IMR-90 (cell line): ENCODE measurements at regions not wholly inside any gene's neighbourhood (a gene's known extent, or its start where the extent isn't known, plus 50 kb on each side); places are given as distances from the start of the nearest gene placed in this dataset.
"Not testable (repeated sequence)": the region's sequence is repeated elsewhere in the genome, so short reads cannot be mapped to it uniquely, and the experiment has no call there.

Experiments used
- ATAC-seq: fragments of 200-7000 bp; cut with Tn5 transposase; 2 replicates; pipeline ENCODE4 v1.9.1; 2020; ENCODE audit warnings: low read depth, mild to moderate bottlenecking, moderate library complexity
- BruUV-seq: library from RNA; stranded (reverse); fragments of 400-500 nt; replicated peaks from 2 replicates; lab custom pipeline; 2021; lab: Mats Ljungman, UMichigan
- CTCF ChIA-PET: fragments of 300-600 bp; formaldehyde crosslinking; extraction: SDS; loops from one replicate; lab custom pipeline; 2021; ENCODE audit warnings: antibody characterized with exemption; lab: Yijun Ruan, JAX
- POLR2A ChIA-PET: fragments of 300-600 bp; sonication (Branson Sonifier 250); formaldehyde crosslinking; loops from one replicate; lab custom pipeline; 2022; ENCODE audit warnings: antibody characterized with exemption; ENCODE audit not compliant: unreplicated experiment; lab: Charles Lee
- DNase-seq: peaks from one replicate; pipeline ENCODE4 v3.0.0; 2013
- H2AFZ ChIP-seq: replicated peaks from 2 replicates; pipeline ENCODE3; 2013; ENCODE audit warnings: low read length, mild to moderate bottlenecking; ENCODE audit not compliant: poor library complexity
- H2AK5ac ChIP-seq: 2 replicates; pipeline ENCODE4 v1.6.1; 2013; ENCODE audit warnings: low read depth, low read length, inconsistent platforms
- H2AK9ac ChIP-seq: replicated peaks from 2 replicates; pipeline ENCODE3; 2013; ENCODE audit warnings: mild to moderate bottlenecking, low read depth, low read length, moderate library complexity; ENCODE audit not compliant: poor library complexity
- H2BK120ac ChIP-seq: 2 replicates; pipeline ENCODE4 v1.6.1; 2013; ENCODE audit warnings: low read depth, low read length, inconsistent platforms
- H2BK15ac ChIP-seq: 3 replicates; pipeline ENCODE4 v1.6.1; 2013; ENCODE audit warnings: low read depth, low read length, inconsistent platforms
- H2BK20ac ChIP-seq: 2 replicates; pipeline ENCODE4 v1.6.1; 2013; ENCODE audit warnings: low read depth, mild to moderate bottlenecking, inconsistent platforms, low read length, moderate library complexity
- H2BK5ac ChIP-seq: 2 replicates; pipeline ENCODE4 v1.6.1; 2013; ENCODE audit warnings: mild to moderate bottlenecking, low read depth, low read length, inconsistent platforms; ENCODE audit not compliant: poor library complexity, severe bottlenecking
- H3K14ac ChIP-seq: replicated peaks from 2 replicates; pipeline ENCODE4 v1.6.1; 2013; ENCODE audit warnings: low read depth, low read length, inconsistent platforms
- H3K18ac ChIP-seq: 2 replicates; pipeline ENCODE4 v1.6.1; 2013; ENCODE audit warnings: low read depth, low read length, control low read depth
- H3K23ac ChIP-seq: 2 replicates; pipeline ENCODE4 v1.6.1; 2013; ENCODE audit warnings: low read depth, low read length, inconsistent platforms
- H3K27ac ChIP-seq: 2 replicates; pipeline ENCODE4 v1.5.1; 2013; ENCODE audit warnings: mild to moderate bottlenecking, control low read depth, low read length; ENCODE audit not compliant: insufficient read depth
- H3K27me3 ChIP-seq: 2 replicates; pipeline ENCODE4 v1.6.1; 2013; ENCODE audit warnings: low read length; ENCODE audit not compliant: control insufficient read depth, insufficient read depth
- H3K36me3 ChIP-seq: 2 replicates; pipeline ENCODE4 v1.6.1; 2013; ENCODE audit warnings: low read length, mixed read lengths; ENCODE audit not compliant: control insufficient read depth, insufficient read depth
- H3K4ac ChIP-seq: 2 replicates; pipeline ENCODE4 v1.6.1; 2013; ENCODE audit warnings: low read depth, low read length, inconsistent platforms
- H3K4me1 ChIP-seq: 2 replicates; pipeline ENCODE4 v1.6.1; 2013; ENCODE audit warnings: low read length, mixed read lengths; ENCODE audit not compliant: control insufficient read depth, insufficient read depth
- H3K4me2 ChIP-seq: 2 replicates; pipeline ENCODE4 v1.6.1; 2013; ENCODE audit warnings: low read depth, mild to moderate bottlenecking, control low read depth, low read length, moderate library complexity
- H3K4me3 ChIP-seq: 2 replicates; pipeline ENCODE4 v1.5.1; 2013; ENCODE audit warnings: low read depth, mild to moderate bottlenecking, control low read depth, low read length, moderate library complexity; ENCODE audit not compliant: insufficient read depth
- H3K56ac ChIP-seq: 2 replicates; pipeline ENCODE4 v1.6.1; 2013; ENCODE audit warnings: low read length, inconsistent platforms; ENCODE audit not compliant: insufficient read depth; ENCODE audit errors: extremely low read depth
- H3K79me1 ChIP-seq, 2 experiments: 2 replicates each; pipeline ENCODE4 v1.6.1; 2013; ENCODE audit warnings: low read length in 2 of 2, inconsistent platforms in 1 of 2, low read depth in 1 of 2
- H3K9ac ChIP-seq: 2 replicates; pipeline ENCODE4 v1.6.1; 2013; ENCODE audit warnings: low read depth, low read length, control low read depth
- H3K9me1 ChIP-seq: 2 replicates; pipeline ENCODE4 v1.6.1; 2013; ENCODE audit warnings: low read length, inconsistent platforms; ENCODE audit not compliant: insufficient read depth
- H3K9me3 ChIP-seq: 2 replicates; pipeline ENCODE4 v1.6.1; 2013; ENCODE audit warnings: low read length; ENCODE audit not compliant: control insufficient read depth, insufficient read depth
- H4K20me1 ChIP-seq: 2 replicates; pipeline ENCODE4 v1.6.1; 2013; ENCODE audit warnings: low read length, inconsistent platforms; ENCODE audit not compliant: insufficient read depth
- H4K5ac ChIP-seq: 2 replicates; pipeline ENCODE4 v1.6.1; 2013; ENCODE audit warnings: mild to moderate bottlenecking, low read depth, low read length, control low read depth
- H4K8ac ChIP-seq, 2 experiments: 2 replicates each; pipeline ENCODE4 v1.6.1; 2013; ENCODE audit warnings: low read depth in 2 of 2, low read length in 2 of 2, control low read depth in 1 of 2, inconsistent platforms in 1 of 2
- H4K91ac ChIP-seq: 2 replicates; pipeline ENCODE4 v1.6.1; 2013; ENCODE audit warnings: low read depth, low read length, inconsistent platforms; ENCODE audit not compliant: insufficient read depth
- WGBS, 2 experiments: methylation state at CpG; one replicate each; pipeline versions ENCODE4 v1.1.5 to v1.1.7; 2013; ENCODE audit warnings: missing lambda C conversion rate in 2 of 2; ENCODE audit not compliant: insufficient read length in 1 of 2; ENCODE audit errors: extremely low coverage in 2 of 2; 5-methylcytosine and 5-hydroxymethylcytosine counted together
- dilution Hi-C: fragments of 300-500 bp; cut with HindIII; formaldehyde crosslinking; loops from one replicate; pipeline ENCODE4 v1.14.3; 2018; ENCODE audit warnings: low sequenced_read_pairs; ENCODE audit not compliant: unreplicated experiment
- in situ Hi-C: fragments of 300-500 bp; cut with MboI; formaldehyde crosslinking; loops from 3 replicates; pipeline ENCODE4 v1.14.3; 2019; ENCODE audit warnings: low sequenced_read_pairs, inconsistent platforms, mixed read lengths
- intact Hi-C: fragments of 100-400 bp; cut with micrococcal nuclease; formaldehyde crosslinking; loops from 2 replicates; pipeline ENCODE4 v1.10.0; 2022

- in situ Hi-C loops, result not testable (repeated sequence)
Measured at GRCh38 chr4:49129870-49130269, 143.8 kb downstream of the CWH43 start.

GRCh38 chr4:49130724-49131123 lies 144.6 kb downstream of the CWH43 start:
- CTCF ChIA-PET, H3K36me3 ChIP-seq, intact Hi-C loops, H3K4me1 ChIP-seq, H3K14ac ChIP-seq, H3K4ac ChIP-seq, BruUV-seq, H2AK9ac ChIP-seq, H3K9ac ChIP-seq, H3K9me3 ChIP-seq, dilution Hi-C loops, POLR2A ChIA-PET, H3K56ac ChIP-seq, H3K4me2 ChIP-seq, H4K8ac ChIP-seq, ATAC-seq, H4K5ac ChIP-seq, H4K91ac ChIP-seq, H2BK120ac ChIP-seq, H4K20me1 ChIP-seq, in situ Hi-C loops, H2AK5ac ChIP-seq, H3K27me3 ChIP-seq, H3K18ac ChIP-seq, DNase-seq, H2AFZ ChIP-seq, H2BK20ac ChIP-seq, H2BK5ac ChIP-seq, H3K79me1 ChIP-seq, H3K4me3 ChIP-seq, H2BK15ac ChIP-seq, H3K27ac ChIP-seq, H3K9me1 ChIP-seq, H3K23ac ChIP-seq: not testable (repeated sequence)
- WGBS, 2 experiments, result no CpG with 5 or more reads among the region's 7 CpGs

More at GRCh38 chr4:49129870-49130269, 143.8 kb downstream of the CWH43 start:
- H2BK20ac ChIP-seq, DNase-seq, H3K9me3 ChIP-seq, BruUV-seq, POLR2A ChIA-PET, H3K4me2 ChIP-seq, H4K91ac ChIP-seq, CTCF ChIA-PET, H3K27ac ChIP-seq, H4K5ac ChIP-seq, H3K18ac ChIP-seq, H3K79me1 ChIP-seq, H3K4ac ChIP-seq, H4K20me1 ChIP-seq, H3K23ac ChIP-seq, H2BK5ac ChIP-seq, H3K56ac ChIP-seq, H2AK9ac ChIP-seq, H2BK120ac ChIP-seq, H3K9ac ChIP-seq, intact Hi-C loops, dilution Hi-C loops, H3K27me3 ChIP-seq, H4K8ac ChIP-seq, H3K14ac ChIP-seq, H3K4me3 ChIP-seq, H2BK15ac ChIP-seq, H3K4me1 ChIP-seq, ATAC-seq, H3K36me3 ChIP-seq, H3K9me1 ChIP-seq, H2AFZ ChIP-seq, H2AK5ac ChIP-seq: not testable (repeated sequence)
- no CpG with 5 or more reads among the region's 8 CpGs for WGBS, 2 experiments
